ENCODE measurements at regions not wholly inside any gene's neighbourhood (a gene's known extent, or its start where the extent isn't known, plus 50 kb on each side); places are given as distances from the start of the nearest gene placed in this dataset.

DNA sequence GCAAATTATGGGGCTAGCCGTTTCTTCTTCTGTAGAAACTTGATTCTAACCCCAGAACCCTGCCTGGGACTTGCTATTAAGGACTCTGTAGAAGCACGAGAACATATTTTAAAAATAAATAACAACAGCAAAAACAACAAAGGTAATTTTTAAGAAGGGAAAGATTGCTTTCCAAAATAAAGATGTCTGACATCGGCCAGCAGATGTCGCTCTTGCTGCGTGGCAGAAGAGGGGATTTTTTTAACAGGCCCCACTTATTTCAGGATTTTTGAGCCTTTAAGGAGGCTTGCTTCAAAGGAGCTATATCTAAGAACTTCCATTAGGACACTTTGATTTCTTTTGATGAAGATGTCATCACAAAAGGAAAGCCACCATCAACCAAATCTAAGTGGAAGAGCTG is 62.8 kb upstream of the EGFL6 start:
- no peaks in the 10 kb centered on the region for H3K36me3 Mint-ChIP-seq
- ChIA-PET CTCF (interaction anchor here (0.6 to 2.7 kb wide), 20 partner anchors 11 to 735 kb away, joined by 3 to 54 read pairs (median 3); partner anchors contain the start of gene OFD1), POLR2A (no interaction called here)
- ATAC-seq (no peak), DNase-seq (ENCODE audit: low spot score) (peak; percentile 31)
- no peak overlapping the region for H3K4me3 Mint-ChIP-seq
- no peaks in the 10 kb centered on the region for H3K27me3 Mint-ChIP-seq (ENCODE audit: low read depth)
- TF ChIP-seq TP53 (CRISPR knock-in tag; IDR thresholded peaks at IDR 0.05) = no peak
- TF ChIP-seq, protein P1, sequence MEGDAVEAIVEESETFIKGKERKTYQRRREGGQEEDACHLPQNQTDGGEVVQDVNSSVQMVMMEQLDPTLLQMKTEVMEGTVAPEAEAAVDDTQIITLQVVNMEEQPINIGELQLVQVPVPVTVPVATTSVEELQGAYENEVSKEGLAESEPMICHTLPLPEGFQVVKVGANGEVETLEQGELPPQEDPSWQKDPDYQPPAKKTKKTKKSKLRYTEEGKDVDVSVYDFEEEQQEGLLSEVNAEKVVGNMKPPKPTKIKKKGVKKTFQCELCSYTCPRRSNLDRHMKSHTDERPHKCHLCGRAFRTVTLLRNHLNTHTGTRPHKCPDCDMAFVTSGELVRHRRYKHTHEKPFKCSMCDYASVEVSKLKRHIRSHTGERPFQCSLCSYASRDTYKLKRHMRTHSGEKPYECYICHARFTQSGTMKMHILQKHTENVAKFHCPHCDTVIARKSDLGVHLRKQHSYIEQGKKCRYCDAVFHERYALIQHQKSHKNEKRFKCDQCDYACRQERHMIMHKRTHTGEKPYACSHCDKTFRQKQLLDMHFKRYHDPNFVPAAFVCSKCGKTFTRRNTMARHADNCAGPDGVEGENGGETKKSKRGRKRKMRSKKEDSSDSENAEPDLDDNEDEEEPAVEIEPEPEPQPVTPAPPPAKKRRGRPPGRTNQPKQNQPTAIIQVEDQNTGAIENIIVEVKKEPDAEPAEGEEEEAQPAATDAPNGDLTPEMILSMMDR (IDR thresholded peaks at IDR 0.05) = peak; percentile 38
- H3K9me3 Mint-ChIP-seq = no peaks in the 10 kb centered on the region
- no peaks in the 10 kb centered on the region for H3K4me1 Mint-ChIP-seq
- no peak overlapping the region for H3K27ac Mint-ChIP-seq

GRCh38 chrX:13502590-13502989 is 66.8 kb upstream of the EGFL6 start:
- Mint-ChIP-seq H3K27ac (no peak overlapping the region), H3K36me3 (no peaks in the 10 kb centered on the region), H3K27me3 (ENCODE audit: low read depth) (no peaks in the 10 kb centered on the region; the same call in 1 of the 2 replicates), H3K9me3 (no peaks in the 10 kb centered on the region; the same call in 1 of the 2 replicates), H3K4me1 (no peaks in the 10 kb centered on the region), H3K4me3 (no peak overlapping the region)
- CTCF ChIA-PET = interaction anchor here (0.7 to 1.0 kb wide), 2 partner anchors 52 to 248 kb away, joined by 3 read pairs; no protein-coding TSS in a partner anchor
- no peak for DNase-seq (ENCODE audit: low spot score)
- TF ChIP-seq ZNF423 (CRISPR knock-in tag; IDR thresholded peaks at IDR 0.05) (no peak), IRF2 (CRISPR knock-in tag; IDR thresholded peaks at IDR 0.05; ENCODE audit: borderline replicate concordance, low read depth) (no peak), ATF6 (CRISPR knock-in tag; IDR thresholded peaks at IDR 0.05) (no peak), PRRX2 (CRISPR knock-in tag; IDR thresholded peaks at IDR 0.05) (no peak), ZNF671 (CRISPR knock-in tag; IDR thresholded peaks at IDR 0.05) (no peak), TP53 (CRISPR knock-in tag; IDR thresholded peaks at IDR 0.05) (no peak)
- TF ChIP-seq, protein P2, sequence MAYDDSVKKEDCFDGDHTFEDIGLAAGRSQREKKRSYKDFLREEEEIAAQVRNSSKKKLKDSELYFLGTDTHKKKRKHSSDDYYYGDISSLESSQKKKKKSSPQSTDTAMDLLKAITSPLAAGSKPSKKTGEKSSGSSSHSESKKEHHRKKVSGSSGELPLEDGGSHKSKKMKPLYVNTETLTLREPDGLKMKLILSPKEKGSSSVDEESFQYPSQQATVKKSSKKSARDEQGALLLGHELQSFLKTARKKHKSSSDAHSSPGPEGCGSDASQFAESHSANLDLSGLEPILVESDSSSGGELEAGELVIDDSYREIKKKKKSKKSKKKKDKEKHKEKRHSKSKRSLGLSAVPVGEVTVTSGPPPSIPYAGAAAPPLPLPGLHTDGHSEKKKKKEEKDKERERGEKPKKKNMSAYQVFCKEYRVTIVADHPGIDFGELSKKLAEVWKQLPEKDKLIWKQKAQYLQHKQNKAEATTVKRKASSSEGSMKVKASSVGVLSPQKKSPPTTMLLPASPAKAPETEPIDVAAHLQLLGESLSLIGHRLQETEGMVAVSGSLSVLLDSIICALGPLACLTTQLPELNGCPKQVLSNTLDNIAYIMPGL (CRISPR knock-in tag; IDR thresholded peaks at IDR 0.05) = no peak
- TF ChIP-seq, protein P3, sequence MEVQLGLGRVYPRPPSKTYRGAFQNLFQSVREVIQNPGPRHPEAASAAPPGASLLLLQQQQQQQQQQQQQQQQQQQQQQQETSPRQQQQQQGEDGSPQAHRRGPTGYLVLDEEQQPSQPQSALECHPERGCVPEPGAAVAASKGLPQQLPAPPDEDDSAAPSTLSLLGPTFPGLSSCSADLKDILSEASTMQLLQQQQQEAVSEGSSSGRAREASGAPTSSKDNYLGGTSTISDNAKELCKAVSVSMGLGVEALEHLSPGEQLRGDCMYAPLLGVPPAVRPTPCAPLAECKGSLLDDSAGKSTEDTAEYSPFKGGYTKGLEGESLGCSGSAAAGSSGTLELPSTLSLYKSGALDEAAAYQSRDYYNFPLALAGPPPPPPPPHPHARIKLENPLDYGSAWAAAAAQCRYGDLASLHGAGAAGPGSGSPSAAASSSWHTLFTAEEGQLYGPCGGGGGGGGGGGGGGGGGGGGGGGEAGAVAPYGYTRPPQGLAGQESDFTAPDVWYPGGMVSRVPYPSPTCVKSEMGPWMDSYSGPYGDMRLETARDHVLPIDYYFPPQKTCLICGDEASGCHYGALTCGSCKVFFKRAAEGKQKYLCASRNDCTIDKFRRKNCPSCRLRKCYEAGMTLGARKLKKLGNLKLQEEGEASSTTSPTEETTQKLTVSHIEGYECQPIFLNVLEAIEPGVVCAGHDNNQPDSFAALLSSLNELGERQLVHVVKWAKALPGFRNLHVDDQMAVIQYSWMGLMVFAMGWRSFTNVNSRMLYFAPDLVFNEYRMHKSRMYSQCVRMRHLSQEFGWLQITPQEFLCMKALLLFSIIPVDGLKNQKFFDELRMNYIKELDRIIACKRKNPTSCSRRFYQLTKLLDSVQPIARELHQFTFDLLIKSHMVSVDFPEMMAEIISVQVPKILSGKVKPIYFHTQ (CRISPR knock-in tag; IDR thresholded peaks at IDR 0.05) = no peak
- TF ChIP-seq, protein P4, sequence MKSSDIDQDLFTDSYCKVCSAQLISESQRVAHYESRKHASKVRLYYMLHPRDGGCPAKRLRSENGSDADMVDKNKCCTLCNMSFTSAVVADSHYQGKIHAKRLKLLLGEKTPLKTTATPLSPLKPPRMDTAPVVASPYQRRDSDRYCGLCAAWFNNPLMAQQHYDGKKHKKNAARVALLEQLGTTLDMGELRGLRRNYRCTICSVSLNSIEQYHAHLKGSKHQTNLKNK (CRISPR knock-in tag; IDR thresholded peaks at IDR 0.05) = no peak
- POLR2A ChIA-PET = interaction anchor here (0.7 kb wide), 1 partner anchor 256 kb away, joined by 6 read pairs; no protein-coding TSS in a partner anchor
- no peak for ATAC-seq

DNA sequence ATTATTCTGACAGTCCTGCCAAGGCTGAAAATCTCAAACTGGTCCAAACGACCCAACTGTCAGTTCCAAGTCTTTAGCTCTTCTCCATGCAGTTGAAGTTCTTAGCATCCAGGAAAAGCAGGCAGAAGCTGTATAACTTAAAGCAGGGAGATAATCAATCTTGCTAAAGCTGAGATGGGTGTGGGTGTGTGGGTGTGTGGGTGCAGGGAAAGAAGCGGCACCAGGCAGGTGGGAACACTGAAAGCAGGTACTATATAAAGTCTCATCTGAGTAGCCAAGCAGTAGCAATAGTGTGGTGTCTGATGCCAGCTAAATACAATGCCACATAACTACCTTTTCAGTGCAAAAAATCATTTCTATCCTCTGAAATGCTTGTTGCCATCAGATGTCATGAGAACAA is 69.7 kb upstream of the EGFL6 start:
- TF ChIP-seq NR3C1 (CRISPR knock-in tag; conservative IDR thresholded peaks at IDR 0.05; ENCODE audit: low read depth) (no peak), KAT7 (CRISPR knock-in tag; IDR thresholded peaks at IDR 0.05; ENCODE audit: borderline replicate concordance) (no peak)
- no peak for ATAC-seq
- no peak overlapping the region for H3K27ac Mint-ChIP-seq
- no peaks in the 10 kb centered on the region; the same call in 1 of the 2 replicates for H3K27me3 Mint-ChIP-seq (ENCODE audit: low read depth)
- no peaks in the 10 kb centered on the region for H3K4me1 Mint-ChIP-seq
- no peak overlapping the region for H3K4me3 Mint-ChIP-seq
- POLR2A ChIA-PET = no interaction called here
- CTCF ChIA-PET = interaction anchor here (2.1 kb wide), 1 partner anchor 553 kb away, joined by 5 read pairs; no protein-coding TSS in a partner anchor
- H3K36me3 Mint-ChIP-seq = no peaks in the 10 kb centered on the region
- no peaks in the 10 kb centered on the region; the same call in 1 of the 2 replicates for H3K9me3 Mint-ChIP-seq
- no peak for DNase-seq (ENCODE audit: low spot score)
